Natural killer cell (primary cell): ENCODE measurements at regions not wholly inside any gene's neighbourhood (a gene's known extent, or its start where the extent isn't known, plus 50 kb on each side); places are given as distances from the start of the nearest gene placed in this dataset.

Source experiments
- ATAC-seq, 3 donors: fragments of 150-1000 bp in 2 of 3; fragments of 200-7000 bp in 1 of 3; cut with Tn5 transposase; 1 replicate in 1 of 3; 2 replicates in 2 of 3; pipeline ENCODE4 v1.10.0; 2021; ENCODE audit warnings: mild to moderate bottlenecking in 2 of 3, moderate library complexity in 2 of 3
- DNase-seq, 2 donors: peaks; one replicate each; pipeline versions ENCODE4 v3.0.0 to v3.0.0-alpha.2; 2013 to 2021; ENCODE audit warnings: mixed read lengths in 1 of 2
- H3K27ac ChIP-seq: one replicate; pipeline ENCODE4 v1.5.1; 2013; ENCODE audit warnings: mild to moderate bottlenecking, low read length
- H3K27me3 ChIP-seq: one replicate; pipeline ENCODE4 v1.6.1; 2013; ENCODE audit warnings: low read length; ENCODE audit not compliant: control insufficient read depth, insufficient read depth
- H3K36me3 ChIP-seq: one replicate; pipeline ENCODE4 v1.6.1; 2013; ENCODE audit warnings: low read length; ENCODE audit not compliant: control insufficient read depth, insufficient read depth
- H3K4me1 ChIP-seq: one replicate; pipeline ENCODE4 v1.6.1; 2013; ENCODE audit warnings: low read length; ENCODE audit not compliant: control insufficient read depth, insufficient read depth
- H3K4me3 ChIP-seq: one replicate; pipeline ENCODE4 v1.5.1; 2013; ENCODE audit warnings: low read length
- H3K9me3 ChIP-seq: one replicate; pipeline ENCODE4 v1.6.1; 2013; ENCODE audit warnings: low read length; ENCODE audit not compliant: control insufficient read depth, insufficient read depth
- H3K27ac Mint-ChIP-seq, 2 donors: one replicate each; pipeline ENCODE4 v1.8.0; 2022; ENCODE audit warnings: mild to moderate bottlenecking in 2 of 2, mixed read lengths in 2 of 2, moderate library complexity in 1 of 2
- H3K27me3 Mint-ChIP-seq, 2 donors: one replicate each; pipeline ENCODE4 v1.8.0; 2022; ENCODE audit warnings: low read depth in 2 of 2, mixed read lengths in 2 of 2
- H3K36me3 Mint-ChIP-seq: one replicate; pipeline ENCODE4 v1.8.0; 2022; ENCODE audit warnings: mixed read lengths
- H3K4me1 Mint-ChIP-seq, 2 donors: one replicate each; pipeline ENCODE4 v1.8.0; 2022; ENCODE audit warnings: mixed read lengths in 2 of 2
- H3K4me3 Mint-ChIP-seq: one replicate; pipeline ENCODE4 v1.8.0; 2022; ENCODE audit warnings: mild to moderate bottlenecking, moderate library complexity, mixed read lengths
- H3K9me3 Mint-ChIP-seq, 2 donors: one replicate each; pipeline ENCODE4 v1.8.0; 2022; ENCODE audit warnings: mixed read lengths in 2 of 2
- WGBS: methylation state at CpG from one replicate; pipeline ENCODE4 v1.1.7; 2013; ENCODE audit warnings: missing lambda C conversion rate; ENCODE audit not compliant: insufficient coverage; 5-methylcytosine and 5-hydroxymethylcytosine counted together
- intact Hi-C: fragments of 100-400 bp; cut with micrococcal nuclease; formaldehyde crosslinking; loops from one replicate; pipeline ENCODE4 v1.14.2; 2022
- TF ChIP-seq, protein P1 (sequence below): fragments of 200-600 bp; IDR thresholded peaks from one replicate; pipeline ENCODE4 v1.8.0; 2022; ENCODE audit warnings: antibody characterized with exemption

DNA sequence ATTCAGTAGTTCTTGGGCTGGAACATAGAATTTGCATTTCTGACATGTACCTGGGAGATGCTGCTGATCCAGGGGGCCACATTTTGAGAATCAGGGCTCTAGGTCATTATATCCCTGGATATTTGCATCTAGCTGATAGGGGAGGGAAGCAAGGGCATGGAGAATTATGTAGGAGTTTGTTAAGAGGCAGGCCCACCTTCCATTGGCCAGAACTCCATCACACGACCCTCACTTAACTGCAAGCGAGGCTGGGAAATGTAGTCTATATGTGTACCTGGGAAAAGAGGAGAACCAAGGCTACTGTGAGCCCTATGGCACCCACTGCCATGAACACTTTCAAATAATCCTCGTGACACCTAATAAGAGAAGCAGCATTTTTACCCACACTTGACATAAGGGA lies 657.6 kb downstream of the MED13L start:
- Mint-ChIP-seq H3K4me3 (no peak overlapping the region), H3K27me3 (peaks cover 6 to 8% of the 10 kb centered on the region in 2 donors)
- ATAC-seq, result no peak

DNA sequence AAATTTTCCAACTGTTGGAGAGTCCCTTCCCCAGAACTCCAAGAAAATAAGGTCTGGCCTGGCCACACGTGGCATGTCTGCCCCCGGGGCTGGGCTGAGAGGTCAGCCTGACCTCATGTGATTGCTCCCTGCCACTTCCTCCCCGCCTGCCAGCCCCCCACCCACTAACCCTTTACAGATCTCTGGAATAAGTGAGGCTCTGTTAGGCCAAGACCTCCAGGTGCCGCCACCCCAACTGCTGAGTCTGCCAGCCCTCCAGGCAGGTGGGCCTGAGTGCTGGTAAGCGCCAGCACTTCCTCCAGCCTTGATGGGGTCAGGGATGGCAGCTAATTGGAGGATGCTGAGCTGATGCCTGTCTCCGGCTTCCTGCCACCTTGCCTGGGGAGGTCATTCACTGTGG lies 658.4 kb downstream of the MED13L start:
- H3K27ac ChIP-seq, result no peak overlapping the region
- peaks cover 2% of the 10 kb centered on the region for H3K27me3 ChIP-seq
- H3K36me3 ChIP-seq, result no peaks in the 10 kb centered on the region
- Mint-ChIP-seq H3K9me3 (peaks cover 3% of the 10 kb centered on the region in 2 donors), H3K27ac (no peak overlapping the region), H3K4me3 (no peak overlapping the region), H3K4me1 (no peaks in the 10 kb centered on the region), H3K36me3 (no peaks in the 10 kb centered on the region), H3K27me3 (peaks cover 0 to 8% of the 10 kb centered on the region in 2 donors)
- intact Hi-C loops, result no loop called here
- no peaks in the 10 kb centered on the region for H3K4me1 ChIP-seq
- WGBS, result 56% methylated on average over 6 of the region's 6 CpGs
- H3K4me3 ChIP-seq, result no peak overlapping the region
- ATAC-seq (no peak), DNase-seq (no peak)
- H3K9me3 ChIP-seq, result peaks cover 13% of the 10 kb centered on the region
- TF ChIP-seq, protein P1, sequence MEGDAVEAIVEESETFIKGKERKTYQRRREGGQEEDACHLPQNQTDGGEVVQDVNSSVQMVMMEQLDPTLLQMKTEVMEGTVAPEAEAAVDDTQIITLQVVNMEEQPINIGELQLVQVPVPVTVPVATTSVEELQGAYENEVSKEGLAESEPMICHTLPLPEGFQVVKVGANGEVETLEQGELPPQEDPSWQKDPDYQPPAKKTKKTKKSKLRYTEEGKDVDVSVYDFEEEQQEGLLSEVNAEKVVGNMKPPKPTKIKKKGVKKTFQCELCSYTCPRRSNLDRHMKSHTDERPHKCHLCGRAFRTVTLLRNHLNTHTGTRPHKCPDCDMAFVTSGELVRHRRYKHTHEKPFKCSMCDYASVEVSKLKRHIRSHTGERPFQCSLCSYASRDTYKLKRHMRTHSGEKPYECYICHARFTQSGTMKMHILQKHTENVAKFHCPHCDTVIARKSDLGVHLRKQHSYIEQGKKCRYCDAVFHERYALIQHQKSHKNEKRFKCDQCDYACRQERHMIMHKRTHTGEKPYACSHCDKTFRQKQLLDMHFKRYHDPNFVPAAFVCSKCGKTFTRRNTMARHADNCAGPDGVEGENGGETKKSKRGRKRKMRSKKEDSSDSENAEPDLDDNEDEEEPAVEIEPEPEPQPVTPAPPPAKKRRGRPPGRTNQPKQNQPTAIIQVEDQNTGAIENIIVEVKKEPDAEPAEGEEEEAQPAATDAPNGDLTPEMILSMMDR, result no peak

More for the DNA sequence above, 657.6 kb downstream of the MED13L start:
- no peaks in the 10 kb centered on the region for H3K4me1 ChIP-seq
- Mint-ChIP-seq H3K36me3 (no peaks in the 10 kb centered on the region), H3K27ac (no peak overlapping the region), H3K9me3 (peaks cover 3% of the 10 kb centered on the region in 2 donors), H3K4me1 (no peaks in the 10 kb centered on the region)
- no peaks in the 10 kb centered on the region for H3K36me3 ChIP-seq
- TF ChIP-seq, protein P1, result no peak
- DNase-seq, result no peak
- peaks cover 13% of the 10 kb centered on the region for H3K9me3 ChIP-seq
- WGBS, result 67% methylated on average over 1 of the region's 3 CpGs
- no peak overlapping the region for H3K4me3 ChIP-seq
- intact Hi-C loops, result no loop called here
- H3K27ac ChIP-seq, result no peak overlapping the region
- H3K27me3 ChIP-seq, result peaks cover 3% of the 10 kb centered on the region

DNA sequence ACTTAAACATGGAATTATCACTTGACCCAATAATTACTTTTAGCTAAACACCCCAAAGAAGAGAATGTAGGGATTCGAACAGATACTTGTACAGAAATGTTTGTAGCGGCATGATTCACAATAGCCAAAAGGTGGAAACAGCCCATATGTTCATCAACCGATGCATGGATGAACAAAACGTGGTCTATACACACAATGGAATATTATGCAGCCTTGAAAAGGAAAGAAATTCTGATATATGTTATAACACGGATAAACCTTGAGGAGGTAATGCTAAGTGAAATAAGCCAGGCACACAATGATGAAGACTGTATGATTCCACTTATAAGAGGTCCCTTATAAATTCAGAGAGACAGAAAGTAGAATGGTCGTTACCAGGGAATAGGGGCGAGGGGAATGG lies 659.4 kb downstream of the MED13L start:
- H3K27me3 Mint-ChIP-seq, result peaks cover 0 to 5% of the 10 kb centered on the region in 2 donors
- H3K27ac Mint-ChIP-seq, result no peak overlapping the region
- H3K4me3 Mint-ChIP-seq, result no peak overlapping the region
- DNase-seq (no peak), ATAC-seq (no peak)
- 88% methylated on average over 7 of the region's 7 CpGs for WGBS
- peaks cover 3% of the 10 kb centered on the region in 2 donors for H3K9me3 Mint-ChIP-seq
- no peaks in the 10 kb centered on the region for H3K36me3 ChIP-seq
- TF ChIP-seq, protein P1, result no peak
- no peaks in the 10 kb centered on the region for H3K4me1 Mint-ChIP-seq
- H3K36me3 Mint-ChIP-seq, result no peaks in the 10 kb centered on the region
- no peak overlapping the region for H3K27ac ChIP-seq
- peaks cover 8% of the 10 kb centered on the region for H3K9me3 ChIP-seq
- intact Hi-C loops, result no loop called here
- no peak overlapping the region for H3K4me3 ChIP-seq
- no peaks in the 10 kb centered on the region for H3K27me3 ChIP-seq
- no peaks in the 10 kb centered on the region for H3K4me1 ChIP-seq

DNA sequence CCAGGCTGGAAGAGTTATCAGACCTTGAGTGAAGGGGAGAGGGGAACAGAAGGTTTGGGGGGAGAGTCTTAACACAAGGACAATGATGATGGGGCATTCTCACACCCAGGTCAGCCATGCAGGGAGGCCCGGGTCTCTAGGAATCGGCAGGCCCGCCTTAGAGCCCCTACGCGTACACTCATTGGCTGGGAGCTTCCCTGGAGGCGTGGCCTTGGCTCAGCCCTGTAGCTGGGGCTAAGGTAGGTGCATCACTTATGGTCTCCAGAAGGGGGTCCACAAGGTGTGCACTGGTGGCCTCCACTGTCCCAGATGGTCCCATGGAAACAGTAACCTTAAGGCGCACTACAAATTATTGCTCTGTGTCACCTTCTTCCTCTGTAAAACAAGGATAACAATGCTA lies 660.1 kb downstream of the MED13L start:
- Histone ChIP-seq H3K36me3 (no peaks in the 10 kb centered on the region), H3K27me3 (no peaks in the 10 kb centered on the region), H3K9me3 (peaks cover 8% of the 10 kb centered on the region), H3K4me3 (no peak overlapping the region), H3K4me1 (no peaks in the 10 kb centered on the region), H3K27ac (no peak overlapping the region)
- Mint-ChIP-seq H3K27ac (no peak overlapping the region), H3K4me3 (no peak overlapping the region), H3K4me1 (no peaks in the 10 kb centered on the region), H3K36me3 (no peaks in the 10 kb centered on the region), H3K27me3 (peaks cover 0 to 5% of the 10 kb centered on the region in 2 donors), H3K9me3 (peaks cover 3% of the 10 kb centered on the region in 2 donors)
- intact Hi-C loops, result no loop called here
- DNase-seq (no peak), ATAC-seq (no peak)
- TF ChIP-seq, protein P1, result no peak
- 85% methylated on average over 7 of the region's 7 CpGs for WGBS
